HG03066 (cell line): ENCODE measurements at regions not wholly inside any gene's neighbourhood (a gene's known extent, or its start where the extent isn't known, plus 50 kb on each side); places are given as distances from the start of the nearest gene placed in this dataset.

ENCODE experiments used
- ATAC-seq: cut with Tn5 transposase; IDR thresholded peaks from one replicate; pipeline ENCODE4 v1.9.1; 2021; ENCODE audit warnings: low read depth; ENCODE audit not compliant: unreplicated experiment

DNA sequence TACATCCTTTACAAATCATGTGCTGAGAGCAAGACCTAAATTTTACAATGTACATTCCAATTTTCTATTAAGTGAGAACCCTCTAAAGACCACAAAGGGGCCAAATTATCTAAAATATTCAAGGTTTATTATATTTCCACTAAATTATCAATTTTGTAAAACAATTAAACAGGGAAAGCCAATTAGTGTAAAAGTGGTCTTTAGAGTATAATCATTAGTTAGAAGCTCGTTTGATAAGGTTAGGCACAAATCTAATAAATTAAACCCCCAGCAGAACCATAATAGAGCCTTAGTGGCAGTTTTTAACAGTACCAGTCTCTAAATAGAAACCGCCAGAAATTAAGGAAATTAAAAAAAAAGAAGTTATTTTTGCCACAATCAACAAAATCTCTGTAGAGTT lies 249.1 kb upstream of the MANEA start:
- no peak for ATAC-seq

DNA sequence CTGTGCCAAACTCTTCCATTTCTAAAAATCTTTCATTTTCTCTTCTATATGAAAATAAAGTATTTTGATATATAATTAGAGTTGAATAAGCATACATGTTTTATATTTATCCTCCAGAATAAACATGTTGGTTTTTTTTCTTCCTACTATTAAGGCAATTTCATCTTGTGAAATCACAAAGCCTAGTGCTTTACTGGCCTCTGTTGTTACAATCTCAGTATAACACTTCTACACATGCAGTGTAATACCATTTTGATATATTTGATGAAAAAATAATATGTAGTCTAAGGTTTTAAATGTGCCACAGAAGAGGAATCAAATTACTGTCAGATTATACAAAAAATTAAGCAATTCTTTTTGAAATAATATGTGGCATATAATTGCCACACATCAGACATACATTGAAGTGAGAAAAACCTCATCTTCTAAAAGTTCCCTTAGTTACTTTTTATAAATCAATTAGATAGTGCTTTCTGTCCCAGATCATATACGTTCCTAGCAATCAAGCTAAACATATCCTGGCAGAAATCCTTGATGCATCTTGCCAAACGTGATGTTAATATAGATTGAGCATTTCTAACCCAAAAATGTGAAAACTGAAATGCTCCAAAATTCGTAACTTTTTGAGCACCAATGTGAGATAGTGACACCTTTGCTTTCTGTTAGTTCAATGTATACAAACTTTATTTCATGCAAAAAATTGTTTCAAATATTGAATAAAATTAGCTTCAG lies 225.1 kb upstream of the MANEA start:
- no peak for ATAC-seq

DNA sequence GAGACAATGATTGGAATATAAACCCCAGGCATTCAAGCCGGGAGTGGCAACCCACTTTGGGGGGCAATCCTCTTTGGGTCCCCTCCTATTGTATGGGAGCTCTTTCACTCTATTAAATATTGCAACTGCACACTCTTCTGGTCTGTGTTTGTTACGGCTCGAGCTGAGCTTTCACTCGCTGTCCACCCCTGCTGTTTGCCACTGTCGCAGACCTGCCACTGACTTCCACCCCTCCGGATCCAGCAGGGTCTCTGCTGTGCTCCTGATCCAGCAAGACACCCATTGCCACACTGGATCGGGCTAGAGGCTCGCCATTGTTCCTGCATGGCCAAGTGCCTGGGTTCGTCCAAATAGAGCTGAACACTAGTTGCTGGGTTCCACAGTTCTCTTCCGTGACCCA lies 222.8 kb upstream of the MANEA start:
- no peak for ATAC-seq

DNA sequence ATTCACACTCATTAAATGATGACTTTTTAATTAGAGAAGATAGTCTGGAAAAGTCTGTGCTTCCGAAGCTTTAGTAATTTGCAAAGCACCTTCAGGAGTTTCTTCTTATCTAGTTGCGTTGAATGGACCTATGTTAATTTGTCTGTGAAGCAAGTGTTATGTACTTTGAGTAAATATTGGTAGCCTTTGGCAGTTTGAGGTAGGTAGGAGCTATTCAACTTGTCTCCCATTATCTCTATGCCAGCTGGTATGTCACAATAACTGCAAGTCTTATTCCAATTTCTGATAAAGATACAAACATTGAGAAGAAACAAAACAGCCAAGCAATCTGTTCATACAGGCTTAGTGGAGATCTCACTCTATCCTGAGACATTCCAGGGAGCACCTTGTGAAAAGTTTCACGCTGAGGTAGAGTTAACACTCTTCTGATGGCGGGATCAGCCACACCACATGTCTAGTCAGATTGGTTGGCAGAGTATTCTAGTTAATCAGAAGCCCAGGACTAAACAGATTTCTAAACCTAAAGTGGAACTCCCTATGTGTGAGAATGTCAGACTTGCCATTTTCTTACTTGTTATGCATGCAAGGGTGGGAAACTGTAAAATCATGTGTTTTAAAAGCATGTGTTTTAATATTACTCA lies 219.8 kb upstream of the MANEA start:
- ATAC-seq, result no peak

DNA sequence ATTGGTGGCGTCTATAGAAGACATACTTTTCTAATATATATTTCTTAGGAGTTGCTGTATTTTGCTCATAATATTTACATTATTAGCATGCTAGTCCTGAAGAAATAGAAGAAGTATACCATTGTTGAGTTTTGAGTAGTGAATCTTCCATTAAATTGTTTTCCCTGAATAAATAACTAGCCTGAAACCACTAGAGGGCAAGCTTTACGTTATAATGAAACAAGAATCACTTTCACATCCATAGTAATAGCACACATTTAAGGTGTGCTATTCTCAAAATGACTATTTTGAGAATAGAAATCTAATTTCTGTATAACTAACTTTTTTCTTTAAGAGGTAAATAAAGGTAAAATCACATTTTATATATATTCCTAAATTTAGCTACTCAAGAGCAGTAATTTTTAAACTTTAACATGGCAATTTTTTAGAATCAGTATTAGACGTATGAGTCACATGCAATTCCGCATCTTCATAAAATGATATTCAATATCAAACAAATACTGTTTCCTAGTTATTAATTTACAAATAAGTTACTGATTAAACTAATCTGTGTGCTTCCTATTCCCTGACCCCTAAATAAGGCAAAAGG lies 213.2 kb upstream of the MANEA start:
- ATAC-seq, result no peak

DNA sequence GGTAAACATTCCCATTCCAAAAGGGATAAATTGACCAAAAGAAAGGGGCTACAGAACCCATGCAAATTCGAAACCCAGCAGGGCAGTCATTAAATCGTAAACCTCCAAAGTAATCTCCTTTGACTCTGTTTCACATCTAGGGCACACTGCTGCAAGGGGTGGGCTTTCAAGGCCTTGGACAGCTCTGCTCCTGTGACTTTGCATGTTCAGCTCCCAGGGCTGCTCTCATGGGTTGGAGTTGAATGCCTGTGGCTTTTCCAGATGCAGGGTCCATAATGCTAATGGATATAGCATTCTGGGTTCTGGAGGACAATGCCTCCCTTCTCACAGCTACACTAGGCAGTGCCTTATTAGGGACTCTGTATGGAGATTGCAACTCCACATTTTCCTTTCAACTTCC lies 211.9 kb upstream of the MANEA start:
- ATAC-seq, result no peak

DNA sequence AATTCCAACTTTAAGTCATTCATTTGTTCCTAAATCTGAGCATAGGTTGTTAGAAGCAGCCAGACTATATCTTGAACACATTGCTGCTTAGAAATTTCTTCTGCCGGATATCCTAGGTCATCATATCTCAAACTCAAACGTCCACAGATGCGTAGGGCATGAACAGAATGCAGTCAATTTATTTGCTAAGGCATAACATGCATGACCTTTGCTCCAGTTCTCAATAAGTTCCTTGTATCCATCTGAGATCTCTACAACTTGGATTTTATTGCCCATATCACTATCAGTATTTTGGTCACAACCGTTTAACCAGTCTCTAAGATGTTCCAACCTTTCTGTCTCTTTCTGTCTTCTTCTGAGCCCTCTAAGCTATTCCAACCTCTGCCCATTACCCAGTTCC lies 210.9 kb upstream of the MANEA start:
- no peak for ATAC-seq

DNA sequence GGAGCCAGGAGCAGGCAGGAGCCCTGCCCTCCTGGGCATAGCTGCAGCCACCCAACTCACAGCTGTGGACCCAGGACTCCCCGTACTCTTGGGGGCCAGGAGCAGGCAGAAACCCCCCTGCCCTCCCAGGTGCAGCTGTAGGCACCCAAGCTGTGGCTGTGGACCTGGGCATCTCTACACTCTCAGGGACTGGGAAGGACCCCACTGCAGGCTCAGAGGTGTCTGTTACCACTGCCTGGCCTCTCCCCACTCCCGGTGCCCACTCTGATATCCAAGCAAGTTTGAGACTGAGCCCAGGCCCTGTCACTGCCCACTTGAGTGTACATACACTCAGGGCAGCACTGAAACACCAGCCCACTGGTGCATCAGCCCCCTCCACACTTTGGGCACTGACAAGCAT lies 193.5 kb upstream of the MANEA start:
- no peak for ATAC-seq

DNA sequence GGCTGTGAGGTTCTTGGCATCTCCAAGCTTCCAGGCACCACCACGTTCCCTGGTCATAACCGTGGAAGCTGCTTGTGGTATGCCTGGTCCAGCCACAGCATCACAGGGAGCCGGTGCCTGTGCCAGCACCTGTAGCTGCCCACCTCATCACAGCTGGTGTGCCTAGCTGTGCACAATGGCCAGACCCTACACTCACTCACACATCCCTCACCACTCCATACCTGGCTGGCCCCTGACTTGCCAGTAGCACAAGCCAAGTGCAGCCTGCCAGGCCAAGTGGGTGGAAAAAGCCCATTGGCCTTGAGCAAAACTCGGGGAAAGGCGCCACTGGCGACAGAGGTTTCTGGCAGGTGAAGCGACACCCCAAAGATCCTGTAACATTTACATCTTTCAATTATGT lies 192.3 kb upstream of the MANEA start:
- ATAC-seq, result no peak

DNA sequence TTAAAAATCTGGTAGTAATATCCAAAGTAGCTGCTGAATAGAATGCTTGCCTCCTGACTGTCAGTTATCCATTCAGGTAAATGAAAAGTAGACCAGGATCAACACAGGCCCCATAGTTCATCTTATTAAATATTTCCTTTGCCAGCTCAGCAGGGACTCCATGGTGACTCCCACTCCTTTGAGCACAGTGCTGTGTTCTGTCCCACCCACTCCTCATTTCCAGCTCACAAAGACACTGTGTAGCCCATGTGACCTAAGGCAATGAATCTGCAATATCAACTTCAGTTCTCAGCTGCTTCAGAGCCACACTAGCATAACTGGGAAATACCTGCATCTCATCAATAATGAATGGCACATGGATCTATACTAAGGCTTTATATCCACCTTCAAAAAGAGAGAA lies 189.5 kb upstream of the MANEA start:
- ATAC-seq, result no peak

DNA sequence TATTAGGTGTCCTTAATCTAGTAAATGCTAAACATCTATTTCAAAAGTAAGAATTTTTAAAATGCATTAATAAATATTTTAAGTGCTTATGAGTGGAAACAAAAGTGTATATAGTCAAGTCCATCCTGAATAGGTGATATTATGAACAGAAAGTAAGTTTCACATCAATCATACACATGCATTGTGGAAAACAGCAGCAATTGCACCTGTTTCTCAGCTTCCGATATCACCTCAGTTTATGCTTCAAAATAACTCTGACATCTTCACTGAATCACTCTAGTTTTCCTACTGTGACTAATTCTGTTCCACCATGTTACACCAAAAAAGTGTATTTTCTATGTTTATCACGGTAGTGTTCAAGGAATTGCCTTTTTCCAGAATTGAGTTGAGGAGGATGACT lies 172.6 kb upstream of the MANEA start:
- ATAC-seq, result no peak

DNA sequence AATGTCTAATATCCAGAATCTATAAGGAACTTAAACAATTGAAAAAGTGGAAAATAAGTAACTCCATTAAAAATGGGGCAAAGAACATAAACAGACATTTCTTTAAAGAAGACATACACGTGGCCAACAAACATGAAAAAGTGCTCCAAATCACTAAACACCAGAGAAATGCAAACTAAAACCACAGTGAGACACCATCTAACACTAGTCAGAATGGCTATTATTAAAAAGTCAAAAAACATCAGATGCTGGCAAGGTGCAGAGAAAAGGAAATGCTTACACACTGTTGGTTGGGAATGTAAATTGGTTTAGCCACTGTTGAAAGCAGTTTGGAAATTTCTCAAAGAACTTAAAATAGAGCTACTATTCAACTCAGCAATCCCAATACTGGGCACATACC lies 169.2 kb upstream of the MANEA start:
- ATAC-seq, result no peak

DNA sequence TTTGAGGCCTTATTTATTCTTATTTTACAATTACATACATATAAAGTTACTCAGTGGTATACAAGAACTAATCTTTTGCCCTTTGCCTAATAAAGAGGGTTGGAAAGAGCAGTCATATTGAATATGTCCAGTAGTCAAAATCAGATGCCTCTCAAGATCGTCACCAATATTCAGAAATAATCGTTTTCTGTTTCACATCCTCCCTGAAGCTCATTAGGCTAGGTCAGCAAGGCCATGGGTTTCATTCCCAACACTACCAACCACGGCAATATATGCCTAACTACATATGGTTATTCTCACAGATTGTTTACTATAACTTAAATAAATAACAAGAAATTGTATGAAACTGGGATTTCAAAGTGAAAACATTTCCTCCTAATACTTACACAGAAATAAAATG lies 167.2 kb upstream of the MANEA start:
- no peak for ATAC-seq

DNA sequence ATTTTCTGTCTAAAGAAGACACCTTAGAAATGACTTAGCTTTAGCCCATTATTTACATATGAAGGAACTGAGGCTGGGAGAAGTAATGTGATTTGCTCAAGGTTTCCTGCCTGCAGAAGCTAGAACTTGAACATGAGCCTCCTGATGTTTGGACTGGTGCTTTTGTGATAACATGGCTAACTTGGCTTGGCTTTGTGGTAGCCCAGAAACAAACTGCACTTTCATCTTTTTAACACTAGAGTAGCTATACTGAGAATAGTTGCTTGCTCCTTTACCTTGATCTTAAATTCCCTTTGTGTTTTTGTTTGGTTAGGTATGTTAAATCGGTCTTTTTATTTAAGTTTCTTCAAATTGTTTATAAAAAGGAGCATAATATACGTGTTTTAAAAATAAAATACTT lies 163.5 kb upstream of the MANEA start:
- ATAC-seq, result no peak

DNA sequence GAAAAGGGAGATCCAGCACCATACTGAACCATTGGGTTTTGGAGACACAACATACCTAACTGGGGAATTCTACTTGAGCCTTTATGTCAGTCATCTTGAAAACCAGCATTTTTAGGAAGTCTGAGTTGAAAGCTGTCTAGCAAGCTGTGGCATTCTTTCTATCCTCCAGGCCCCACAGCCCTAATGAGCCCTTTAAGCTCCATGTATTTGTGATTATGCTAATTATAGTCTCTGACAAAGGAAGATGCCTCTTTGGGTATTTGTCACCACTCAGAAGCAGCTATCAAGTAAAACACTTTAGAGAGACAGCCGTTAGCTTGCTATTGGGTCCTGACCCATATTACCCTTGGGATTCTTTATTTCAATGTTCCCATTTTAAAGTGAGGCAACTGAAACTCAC lies 159.5 kb upstream of the MANEA start:
- ATAC-seq, result no peak

DNA sequence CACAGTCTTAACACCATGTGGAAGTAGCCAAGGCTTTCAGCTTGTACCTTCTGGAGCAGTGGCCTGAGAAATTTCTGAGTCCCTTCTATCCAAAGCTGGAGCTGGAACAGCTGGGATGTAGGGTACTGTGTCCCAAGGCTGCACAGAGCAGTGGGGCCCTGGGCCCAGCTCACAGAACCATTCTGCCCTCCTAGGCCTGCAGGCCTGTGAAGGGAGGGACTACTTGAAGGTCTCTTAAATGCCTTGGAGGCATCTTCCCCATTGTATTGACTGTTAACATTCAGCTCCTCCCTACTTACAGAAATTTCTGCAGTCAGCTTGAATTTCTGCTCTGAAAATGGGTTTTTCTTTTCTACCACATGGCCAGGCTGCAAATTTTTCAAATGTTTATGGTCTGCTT lies 156.5 kb upstream of the MANEA start:
- ATAC-seq, result no peak

DNA sequence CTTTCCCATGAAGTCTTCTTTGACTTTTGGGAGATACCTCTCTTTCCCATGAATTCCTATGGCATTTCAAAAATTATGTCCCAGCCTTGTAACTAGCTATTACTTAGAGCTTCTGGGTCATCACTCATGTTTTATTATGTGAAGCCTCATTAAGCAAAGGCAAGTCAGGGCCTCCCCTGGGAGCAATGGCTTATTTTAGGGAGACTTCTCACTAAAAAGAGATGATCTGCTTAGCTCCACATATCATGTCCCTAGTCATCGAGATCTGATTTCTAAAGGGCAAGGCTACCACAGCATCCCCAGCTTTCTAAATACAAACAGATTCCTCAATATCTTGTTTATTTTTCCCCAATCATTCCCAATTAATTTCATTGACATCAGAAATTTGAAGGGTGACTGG lies 154.0 kb upstream of the MANEA start:
- no peak for ATAC-seq

DNA sequence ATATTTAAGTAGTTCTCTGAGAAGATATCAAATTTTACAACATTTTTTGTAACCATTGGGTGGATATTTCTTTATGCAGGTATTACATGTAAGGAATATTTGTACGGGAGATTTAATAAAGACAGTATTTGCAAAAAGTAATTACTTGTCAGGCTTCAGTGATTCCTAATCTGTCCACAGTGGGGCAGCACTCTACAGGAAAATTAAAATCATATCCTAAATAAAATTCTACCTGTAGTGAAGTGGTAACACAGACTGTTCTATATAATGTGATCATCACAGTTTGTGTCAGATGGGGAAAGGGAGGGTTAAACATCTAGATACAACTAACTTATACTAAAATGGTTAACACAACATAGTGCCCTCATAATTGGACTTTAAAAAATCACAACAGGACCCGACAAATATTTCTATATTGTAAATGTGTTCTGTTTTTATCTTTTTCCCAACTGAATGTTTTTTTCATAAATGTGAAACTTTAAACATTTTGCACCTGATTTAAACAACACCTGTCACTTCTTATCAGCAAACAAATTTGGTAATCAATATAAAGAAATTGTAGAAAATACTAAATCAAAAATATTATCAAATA lies 145.6 kb upstream of the MANEA start:
- no peak for ATAC-seq

DNA sequence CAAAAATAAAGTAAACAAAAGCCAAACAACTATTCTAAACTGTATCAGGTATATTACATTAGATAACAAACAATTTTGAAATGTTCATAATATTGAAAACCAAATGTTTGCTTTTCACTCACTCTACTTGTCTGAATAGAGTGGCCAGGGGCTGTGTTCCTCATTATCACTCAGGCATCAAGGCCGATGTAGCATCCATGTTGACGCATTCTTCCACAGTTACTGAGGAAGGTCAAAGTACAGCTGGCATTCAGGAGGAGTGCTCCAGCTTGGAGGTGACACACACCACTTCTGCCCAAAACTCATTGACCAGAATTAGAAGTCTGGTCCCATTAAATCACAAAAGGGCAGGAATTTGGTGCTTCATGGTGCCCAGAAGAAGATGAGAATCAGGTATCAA lies 137.6 kb upstream of the MANEA start:
- ATAC-seq, result no peak

DNA sequence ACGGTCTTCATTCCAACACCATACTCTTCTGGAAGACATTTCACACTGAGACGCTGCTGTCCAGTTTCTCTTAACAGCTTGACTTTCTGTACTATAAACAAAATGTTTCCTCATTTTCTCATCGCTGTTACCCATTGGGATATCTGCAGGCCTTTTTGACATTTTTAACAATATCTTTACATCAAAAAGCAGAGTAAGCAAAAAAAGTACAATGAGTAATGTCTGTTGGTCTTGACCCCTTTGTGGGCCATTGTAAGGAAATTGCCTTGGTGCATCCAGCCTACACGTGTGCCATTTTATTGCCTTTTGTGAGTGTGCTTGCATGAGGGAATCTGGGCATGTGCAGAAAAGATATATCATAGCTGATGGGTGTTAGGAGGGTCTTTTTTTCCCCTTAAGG lies 129.1 kb upstream of the MANEA start:
- no peak for ATAC-seq

DNA sequence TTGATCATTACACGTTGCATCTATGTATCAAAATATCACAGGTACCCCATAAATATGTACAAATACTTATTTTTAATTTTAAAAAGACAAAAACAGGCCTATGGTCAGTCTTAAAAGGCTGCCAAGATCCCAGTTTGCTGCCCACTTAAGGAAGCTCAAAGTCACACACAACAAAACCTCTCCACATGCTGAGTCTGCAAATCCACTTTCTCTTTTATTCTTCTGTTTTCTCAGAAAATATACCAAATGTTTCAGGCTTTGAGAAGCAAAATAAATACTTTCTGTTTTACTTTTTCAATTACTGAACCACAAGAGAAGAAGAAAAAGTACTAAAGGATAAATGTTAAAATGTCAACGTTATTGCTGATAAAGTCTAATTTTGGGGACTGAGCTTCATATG lies 107.8 kb upstream of the MANEA start:
- no peak for ATAC-seq

DNA sequence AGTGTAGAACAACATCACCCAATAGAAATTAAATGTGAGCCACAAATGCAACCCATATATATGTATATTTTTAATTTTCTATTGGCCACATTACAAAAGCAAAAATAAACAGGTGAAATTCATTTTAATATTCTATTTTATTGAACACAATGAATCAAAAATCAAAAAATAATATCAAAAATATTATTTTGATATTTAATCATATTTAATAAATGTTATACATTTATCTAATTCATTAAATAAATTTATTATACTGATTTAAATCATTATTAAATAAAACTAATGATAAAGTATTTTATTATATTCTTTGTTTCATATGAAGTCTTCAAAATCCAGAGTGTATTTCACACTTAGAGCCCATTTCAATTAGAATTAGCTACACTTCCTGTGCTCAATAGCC lies 98.4 kb upstream of the MANEA start:
- no peak for ATAC-seq
